Breast epithelium (tissue), 3 donors: ENCODE measurements at regions not wholly inside any gene's neighbourhood (a gene's known extent, or its start where the extent isn't known, plus 50 kb on each side); places are given as distances from the start of the nearest gene placed in this dataset.

ENCODE experiments used
- POLR2A ChIP-seq: fragments of 450-650 bp; IDR thresholded peaks from one replicate; pipeline ENCODE4 v1.6.1; 2016; ENCODE audit warnings: antibody characterized with exemption, mild to moderate bottlenecking, moderate library complexity
- POLR2AphosphoS5 ChIP-seq, 3 donors: sonication (generic); formaldehyde crosslinking; IDR thresholded peaks; one replicate each; pipeline ENCODE4 v1.6.1; 2017; ENCODE audit warnings: antibody characterized with exemption in 3 of 3
- TF ChIP-seq, protein P1 (sequence below), 3 donors: fragments of 450-650 bp; IDR thresholded peaks; one replicate each; pipeline ENCODE4 v1.5.1; 2016 to 2017; ENCODE audit warnings: antibody characterized with exemption in 3 of 3, mild to moderate bottlenecking in 3 of 3, moderate library complexity in 3 of 3

DNA sequence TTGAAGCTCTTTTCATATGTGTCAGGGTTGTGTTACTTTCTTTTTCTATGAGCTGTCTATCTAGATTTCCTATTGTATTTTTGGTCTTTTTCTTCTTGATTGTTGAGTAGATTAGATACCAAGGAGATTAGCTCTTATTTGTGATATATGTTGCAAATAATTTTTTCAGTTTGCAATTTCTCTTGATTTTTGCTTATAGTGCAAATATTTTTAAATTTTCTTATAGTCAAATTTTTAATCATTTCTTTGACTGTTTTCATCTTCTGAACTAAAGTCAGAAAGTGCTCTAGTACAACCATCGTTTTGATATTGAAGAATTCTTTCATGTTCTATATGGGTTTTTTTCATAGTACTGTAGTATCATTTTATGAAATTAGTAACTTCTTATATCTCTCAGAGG is 193.7 kb downstream of the OSTF1 start:
- TF ChIP-seq, protein P1, sequence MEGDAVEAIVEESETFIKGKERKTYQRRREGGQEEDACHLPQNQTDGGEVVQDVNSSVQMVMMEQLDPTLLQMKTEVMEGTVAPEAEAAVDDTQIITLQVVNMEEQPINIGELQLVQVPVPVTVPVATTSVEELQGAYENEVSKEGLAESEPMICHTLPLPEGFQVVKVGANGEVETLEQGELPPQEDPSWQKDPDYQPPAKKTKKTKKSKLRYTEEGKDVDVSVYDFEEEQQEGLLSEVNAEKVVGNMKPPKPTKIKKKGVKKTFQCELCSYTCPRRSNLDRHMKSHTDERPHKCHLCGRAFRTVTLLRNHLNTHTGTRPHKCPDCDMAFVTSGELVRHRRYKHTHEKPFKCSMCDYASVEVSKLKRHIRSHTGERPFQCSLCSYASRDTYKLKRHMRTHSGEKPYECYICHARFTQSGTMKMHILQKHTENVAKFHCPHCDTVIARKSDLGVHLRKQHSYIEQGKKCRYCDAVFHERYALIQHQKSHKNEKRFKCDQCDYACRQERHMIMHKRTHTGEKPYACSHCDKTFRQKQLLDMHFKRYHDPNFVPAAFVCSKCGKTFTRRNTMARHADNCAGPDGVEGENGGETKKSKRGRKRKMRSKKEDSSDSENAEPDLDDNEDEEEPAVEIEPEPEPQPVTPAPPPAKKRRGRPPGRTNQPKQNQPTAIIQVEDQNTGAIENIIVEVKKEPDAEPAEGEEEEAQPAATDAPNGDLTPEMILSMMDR (IDR thresholded peaks at IDR 0.05), result no peak
- no peak for TF ChIP-seq POLR2A
- no peak for TF ChIP-seq POLR2AphosphoS5 (IDR thresholded peaks at IDR 0.05)
